ENCODE measurements at regions not wholly inside any gene's neighbourhood (a gene's known extent, or its start where the extent isn't known, plus 50 kb on each side); places are given as distances from the start of the nearest gene placed in this dataset.
"Not testable (repeated sequence)": the region's sequence is repeated elsewhere in the genome, so short reads cannot be mapped to it uniquely, and the experiment has no call there.

DNA sequence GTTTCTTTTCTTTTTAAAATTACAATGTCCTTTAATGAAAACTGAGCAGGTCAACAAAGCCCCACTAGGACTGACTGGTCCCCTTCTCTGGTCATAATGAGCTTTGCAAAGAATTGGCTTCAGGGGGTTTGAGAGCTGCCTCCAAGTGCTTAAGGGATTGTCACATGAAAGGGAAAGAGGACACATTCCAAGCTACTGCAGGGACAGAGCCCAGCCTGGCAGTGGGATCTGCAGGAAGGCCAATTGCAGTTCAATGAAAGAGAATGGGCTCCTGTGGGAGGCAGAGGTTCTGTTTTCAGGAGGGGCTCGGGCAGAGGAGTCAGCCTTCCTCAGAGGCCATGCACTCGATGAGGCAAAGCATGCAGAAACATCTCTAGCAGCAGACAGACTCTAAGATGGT, 84.1 kb upstream of the ACKR3 start:
- no peak for DNase-seq (ENCODE audit: extremely low read depth, low read depth)

DNA sequence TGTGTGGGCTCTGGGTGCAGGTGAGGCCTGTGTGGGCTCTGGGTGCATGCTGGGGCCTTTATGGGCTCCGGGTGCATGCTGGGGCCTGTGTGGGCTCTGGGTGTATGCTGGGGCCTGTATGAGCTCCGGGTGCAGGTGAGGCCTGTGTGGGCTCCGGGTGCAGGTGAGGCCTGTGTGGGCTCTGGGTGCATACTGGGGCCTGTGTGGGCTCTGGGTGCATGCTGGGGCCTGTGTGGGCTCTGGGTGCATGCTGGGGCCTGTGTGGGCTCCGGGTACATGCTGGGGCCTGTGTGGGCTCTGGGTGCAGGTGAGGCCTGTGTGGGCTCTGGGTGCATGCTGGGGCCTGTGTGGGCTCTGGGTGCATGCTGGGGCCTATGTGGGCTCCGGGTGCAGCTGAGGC, 80.5 kb upstream of the ACKR3 start:
- not testable (repeated sequence) for DNase-seq (ENCODE audit: extremely low read depth, low read depth)

GRCh38 chr2:236489895-236490404, 79.7 kb upstream of the ACKR3 start:
- no peak for DNase-seq (ENCODE audit: extremely low read depth, low read depth)

DNA sequence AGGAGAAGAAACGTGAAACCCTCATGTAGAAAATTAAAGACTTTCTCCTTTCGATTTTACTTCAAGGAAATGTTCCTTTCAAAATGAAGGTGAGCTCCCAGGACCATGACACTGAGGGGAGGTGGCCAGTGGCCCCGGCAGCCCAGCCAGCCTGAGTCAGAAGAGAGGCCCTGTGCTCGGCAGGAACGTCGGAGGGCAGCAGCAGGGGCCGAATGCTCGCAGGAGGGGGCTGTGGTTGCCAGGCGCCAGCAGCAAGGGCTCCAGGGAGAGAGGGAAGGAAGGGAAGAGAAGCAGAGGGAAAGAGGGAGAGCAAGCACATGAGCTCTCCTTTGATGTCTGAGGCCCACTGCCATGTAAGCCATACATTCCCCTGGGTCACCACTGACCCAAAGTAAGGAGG, 73.3 kb upstream of the ACKR3 start:
- DNase-seq (ENCODE audit: extremely low read depth, low read depth): no peak

GRCh38 chr2:236498369-236498768, 71.3 kb upstream of the ACKR3 start:
- no peak for DNase-seq (ENCODE audit: extremely low read depth, low read depth)

DNA sequence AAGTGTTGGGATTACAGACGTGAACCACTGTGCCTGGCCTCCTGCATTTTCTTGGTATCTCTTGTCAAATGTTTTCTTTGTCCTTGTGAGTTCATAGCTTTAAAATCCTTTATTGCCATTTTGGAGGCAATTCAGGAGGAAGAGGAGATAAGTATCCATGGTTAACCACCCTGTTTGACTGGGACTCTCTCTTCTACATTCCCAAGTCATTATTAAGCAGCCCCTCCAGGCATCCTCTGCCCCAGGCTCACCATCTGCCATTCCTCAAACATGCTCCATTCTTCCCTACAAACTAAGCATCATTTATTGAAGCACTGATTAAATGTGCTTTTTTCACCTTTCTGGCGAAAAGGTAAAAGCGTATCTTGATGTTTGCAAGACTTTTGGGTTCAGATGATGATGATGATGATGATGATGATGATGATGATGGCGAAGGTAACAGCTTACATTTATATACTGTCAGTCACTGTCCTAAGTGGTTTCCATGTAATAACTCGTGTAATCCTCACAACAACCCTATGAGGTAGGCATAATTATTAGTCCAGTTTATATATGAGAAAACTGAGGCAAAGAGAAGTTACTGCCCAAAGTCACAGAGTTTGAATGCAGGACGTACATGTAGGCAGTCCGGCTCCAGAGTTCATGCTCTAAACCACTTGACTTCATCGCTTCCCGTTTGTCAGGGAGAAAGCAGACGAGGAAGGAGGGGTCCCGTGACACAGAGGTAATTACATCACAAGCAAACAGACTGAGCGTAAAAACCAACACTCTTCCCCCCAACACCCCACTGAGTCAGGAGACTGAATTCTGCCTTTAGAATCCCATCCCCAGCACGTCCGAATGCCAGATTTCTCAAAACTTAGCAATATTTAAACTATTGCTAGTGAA, 69.7 kb upstream of the ACKR3 start:
- DNase-seq (ENCODE audit: extremely low read depth, low read depth): no peak

DNA sequence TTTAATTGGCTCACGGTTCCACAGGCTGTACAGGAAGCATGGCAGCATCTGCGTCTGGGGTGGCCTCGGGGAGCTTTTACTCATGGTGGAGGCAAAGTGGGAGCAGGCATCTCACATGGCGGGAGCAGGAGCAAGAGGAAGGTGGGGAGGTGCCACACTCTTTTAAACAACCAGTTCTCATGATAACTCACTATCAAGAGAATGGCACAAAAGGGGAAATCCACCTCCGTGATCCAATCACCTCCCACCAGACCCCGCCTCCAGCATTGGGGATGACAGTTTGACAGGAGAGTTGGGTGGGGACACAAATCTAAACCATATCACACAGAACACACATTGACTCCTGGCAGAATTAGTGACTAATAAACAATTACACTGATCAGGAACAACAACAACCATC, 68.6 kb upstream of the ACKR3 start:
- DNase-seq (ENCODE audit: extremely low read depth, low read depth): no peak

DNA sequence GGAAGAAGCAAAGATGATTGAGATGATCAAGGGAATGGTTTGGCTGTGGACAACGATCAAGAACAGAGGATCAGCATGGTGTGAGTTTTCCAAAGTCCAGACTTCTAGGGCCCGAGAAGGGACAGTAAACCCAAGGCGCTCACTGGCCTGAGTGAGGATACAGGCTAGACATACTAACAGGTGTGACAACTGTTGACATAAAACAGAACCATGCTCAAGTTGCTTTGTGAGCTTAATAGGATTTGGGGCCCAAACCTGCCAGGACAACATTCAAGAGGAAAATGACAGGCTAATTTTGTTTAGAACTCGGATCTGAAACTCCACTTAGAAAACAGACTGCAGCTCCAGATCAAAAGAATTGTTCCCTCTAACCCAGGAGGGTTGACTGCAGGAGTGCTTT, 68.1 kb upstream of the ACKR3 start:
- DNase-seq (ENCODE audit: extremely low read depth, low read depth): no peak

GRCh38 chr2:236503100-236503499, 66.5 kb upstream of the ACKR3 start:
- no peak for DNase-seq (ENCODE audit: extremely low read depth, low read depth)

- no peak for DNase-seq (ENCODE audit: extremely low read depth, low read depth)
Observed at GRCh38 chr2:236503583-236503982, 66.0 kb upstream of the ACKR3 start.

- no peak for DNase-seq (ENCODE audit: extremely low read depth, low read depth)
Observed at GRCh38 chr2:236505041-236505440, 64.6 kb upstream of the ACKR3 start.

- no peak for DNase-seq (ENCODE audit: extremely low read depth, low read depth)
Observed at GRCh38 chr2:236505648-236506047, 64.0 kb upstream of the ACKR3 start.

- no peak for DNase-seq (ENCODE audit: extremely low read depth, low read depth)
Observed at GRCh38 chr2:236507393-236508085, 62.1 kb upstream of the ACKR3 start.

DNA sequence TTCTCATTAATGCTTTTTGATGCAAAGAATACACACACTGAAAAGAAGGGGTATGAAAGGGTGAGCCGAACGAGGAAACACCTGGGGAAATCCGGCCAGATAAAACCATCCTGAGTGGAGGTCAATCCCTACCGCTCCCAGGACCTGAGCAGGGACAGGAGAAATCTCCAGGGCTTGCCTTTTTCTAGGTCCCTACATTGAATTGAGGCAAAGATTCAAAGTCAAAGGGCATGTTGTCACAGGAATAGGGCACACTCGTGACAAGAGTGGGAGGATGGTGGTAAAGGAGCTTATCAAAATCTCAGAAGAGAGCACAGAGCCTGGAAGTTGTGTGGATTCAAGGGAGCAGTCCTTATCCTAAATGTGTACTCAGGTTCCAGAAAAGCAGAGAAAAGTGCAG, 61.2 kb upstream of the ACKR3 start:
- no peak for DNase-seq (ENCODE audit: extremely low read depth, low read depth)

GRCh38 chr2:236510034-236510433, 59.6 kb upstream of the ACKR3 start:
- no peak for DNase-seq (ENCODE audit: extremely low read depth, low read depth)

- DNase-seq (ENCODE audit: extremely low read depth, low read depth): no peak
Observed at GRCh38 chr2:236511266-236511665, 58.4 kb upstream of the ACKR3 start.

GRCh38 chr2:236512267-236512666, 57.4 kb upstream of the ACKR3 start:
- no peak for DNase-seq (ENCODE audit: extremely low read depth, low read depth)

GRCh38 chr2:236512902-236513435, 56.7 kb upstream of the ACKR3 start:
- peak; percentile 17 for DNase-seq (ENCODE audit: extremely low read depth, low read depth)

GRCh38 chr2:236513956-236514355, 55.7 kb upstream of the ACKR3 start:
- no peak for DNase-seq (ENCODE audit: extremely low read depth, low read depth)

DNA sequence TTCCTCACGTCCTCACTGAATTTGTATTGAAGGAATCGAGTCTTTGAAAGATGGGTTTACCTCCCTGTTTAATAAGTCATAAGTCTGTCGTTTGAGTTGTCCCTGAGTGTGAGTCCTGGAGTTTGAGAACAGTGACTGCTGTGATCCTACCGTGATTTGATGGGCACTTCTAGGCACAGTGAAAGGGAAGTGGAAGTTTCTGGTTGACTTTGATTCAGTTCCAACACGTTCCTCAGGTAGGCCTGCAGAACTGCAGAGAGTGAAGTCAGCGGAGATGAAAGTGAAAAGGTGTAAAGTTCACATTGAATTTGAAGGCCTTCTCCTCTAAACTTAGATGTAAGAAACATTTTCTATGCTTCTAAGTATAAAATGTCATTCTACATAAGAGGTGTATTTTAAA, 52.9 kb upstream of the ACKR3 start:
- DNase-seq (ENCODE audit: extremely low read depth, low read depth): no peak

DNA sequence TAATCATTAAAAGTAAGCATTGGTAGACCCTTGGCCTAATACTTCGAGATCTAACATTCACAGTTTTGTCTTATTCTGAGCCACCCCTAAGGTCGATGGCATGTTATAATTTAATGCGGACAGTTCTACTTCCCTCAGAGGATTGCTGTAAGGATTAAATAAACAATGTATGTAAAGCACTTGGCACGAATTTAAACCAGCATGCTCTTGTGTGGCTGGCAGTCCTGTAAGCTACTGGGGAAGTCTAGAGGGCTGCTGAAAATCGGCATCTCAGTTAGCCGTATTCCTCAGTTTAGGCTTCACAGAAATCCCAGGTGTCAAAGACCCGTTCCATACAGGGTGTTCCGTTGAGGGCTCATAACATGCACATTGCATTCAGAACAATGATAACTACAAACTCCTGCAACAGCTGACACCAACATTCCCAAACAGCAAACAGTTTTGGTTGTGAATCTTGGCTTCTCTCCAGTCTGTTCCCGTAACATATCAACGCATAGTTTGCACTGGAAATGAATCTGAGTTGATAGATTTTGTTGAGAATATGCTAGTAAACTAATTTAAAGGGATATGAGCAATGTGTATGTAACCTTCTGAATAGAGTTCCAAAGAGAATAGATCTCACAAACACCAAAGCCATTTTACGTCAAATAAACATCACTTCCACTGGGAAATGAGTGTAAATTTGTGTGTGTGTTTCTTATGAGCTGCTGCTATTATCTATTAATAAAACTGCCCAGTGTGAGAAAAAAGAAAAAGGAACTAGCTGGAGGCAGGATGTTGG, 52.2 kb upstream of the ACKR3 start:
- no peak for DNase-seq (ENCODE audit: extremely low read depth, low read depth)

Measured in NCI-H460 (cell line).